Tibial artery (tissue), 4 donors: ENCODE measurements at regions not wholly inside any gene's neighbourhood (a gene's known extent, or its start where the extent isn't known, plus 50 kb on each side); places are given as distances from the start of the nearest gene placed in this dataset.
"Not testable (repeated sequence)": the region's sequence is repeated elsewhere in the genome, so short reads cannot be mapped to it uniquely, and the experiment has no call there.

Experiments
- DNase-seq, 2 donors: peaks; one replicate each; pipeline ENCODE4 v3.0.0-alpha.2; 2019
- H3K27ac ChIP-seq, 2 donors: fragments of 200-600 bp; sonication (generic) in 1 of 2; 1 replicate in 1 of 2; 2 replicates in 1 of 2; pipeline ENCODE4 v1.5.1; 2018 to 2019; ENCODE audit warnings: mild to moderate bottlenecking in 1 of 2
- H3K27me3 ChIP-seq, 2 donors: fragments of 200-600 bp; sonication (generic) in 1 of 2; one replicate each; pipeline versions ENCODE4 v1.5.1 to v1.6.0; 2016 to 2019
- H3K36me3 ChIP-seq, 3 donors: fragments of 200-600 bp; sonication (generic) in 2 of 3; one replicate each; pipeline ENCODE4 v1.5.1; 2016 to 2019; ENCODE audit warnings: mild to moderate bottlenecking in 2 of 3
- H3K4me1 ChIP-seq, 4 donors: fragments of 200-600 bp; sonication (generic) in 2 of 4; 1 replicate in 3 of 4; 2 replicates in 1 of 4; pipeline ENCODE4 v1.5.1; 2016 to 2019
- H3K4me3 ChIP-seq, 2 donors: fragments of 200-600 bp; sonication (generic) in 1 of 2; 1 replicate in 1 of 2; 2 replicates in 1 of 2; pipeline ENCODE4 v1.5.1; 2018 to 2019; ENCODE audit warnings: mild to moderate bottlenecking in 2 of 2
- H3K9me3 ChIP-seq, 3 donors: fragments of 200-600 bp; sonication (generic) in 1 of 3; one replicate each; pipeline ENCODE4 v1.5.1; 2016 to 2019
- CTCF ChIP-seq, 2 experiments: fragments of 200-600 bp in 1 of 2; fragments of 450-650 bp in 1 of 2; IDR thresholded peaks; one replicate each; pipeline ENCODE4 v1.5.1; 2017 to 2019; ENCODE audit warnings: antibody characterized with exemption in 2 of 2, mild to moderate bottlenecking in 1 of 2, moderate library complexity in 1 of 2
- intact Hi-C: fragments of 100-400 bp; cut with DNase I; formaldehyde crosslinking; loops from one replicate; pipeline ENCODE4 v1.15.0; 2023; ENCODE audit warnings: low total_unique reads

DNA sequence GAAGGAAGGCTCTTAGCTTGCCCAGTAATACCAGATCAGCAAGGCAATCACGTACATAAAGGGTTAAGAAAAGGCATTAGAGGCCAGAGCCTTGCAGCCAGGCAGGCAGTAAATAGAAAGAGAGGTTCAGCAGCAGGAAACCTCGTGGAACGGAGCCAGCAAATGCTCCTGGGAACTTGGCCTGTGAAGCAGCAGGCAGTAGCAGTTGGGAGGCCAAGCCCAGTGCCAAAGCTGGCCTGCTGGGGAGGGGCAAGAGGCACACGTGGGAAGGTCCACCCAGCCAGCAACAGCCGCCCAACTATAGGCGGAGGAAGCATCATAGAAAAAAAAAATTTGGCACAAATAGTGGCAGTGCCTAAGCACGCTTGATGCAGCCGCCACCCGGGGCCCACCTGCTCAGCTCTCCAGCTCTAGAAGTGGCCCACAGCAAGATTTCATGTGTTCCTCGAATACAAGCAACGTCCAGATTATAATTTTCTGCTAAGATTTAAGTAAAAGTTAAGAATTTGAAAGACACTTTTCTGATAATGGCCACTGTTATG is 2339.5 kb downstream of the TP53TG3F start:
- Histone ChIP-seq H3K9me3 (peaks cover 0 to 9% (median 0%) of the 10 kb centered on the region in 3 donors), H3K27me3 (no peaks in the 10 kb centered on the region), H3K4me3 (no peak overlapping the region), H3K27ac (no peak overlapping the region), H3K4me1 (no peaks in the 10 kb centered on the region), H3K36me3 (no peaks in the 10 kb centered on the region)
- no peak for DNase-seq
- TF ChIP-seq CTCF (IDR thresholded peaks at IDR 0.05): no peak
- intact Hi-C loops: no loop called here

DNA sequence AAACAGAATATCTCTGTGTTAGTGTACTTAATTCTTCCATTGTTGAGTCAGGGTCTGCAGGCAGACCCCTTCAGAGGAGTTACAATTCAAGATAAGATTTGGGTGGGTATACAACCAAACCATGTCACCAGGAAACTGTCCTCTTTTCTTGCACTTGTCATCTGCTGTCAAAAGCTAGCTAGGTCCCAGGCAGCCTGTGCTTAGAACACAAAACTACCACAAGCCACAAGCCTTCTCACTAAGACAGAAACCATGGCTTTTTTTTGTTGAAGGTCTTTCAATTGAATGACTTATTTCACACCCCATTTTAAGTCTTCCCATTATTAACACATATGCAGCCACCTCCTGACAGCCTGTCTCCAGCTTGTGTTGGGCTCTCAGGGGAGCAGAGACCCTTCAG is 2345.1 kb downstream of the TP53TG3F start:
- DNase-seq, H3K27me3 ChIP-seq, intact Hi-C loops: not testable (repeated sequence)

GRCh38 chr16:35823342-35823741 is 2363.9 kb downstream of the TP53TG3F start:
- H3K27me3 ChIP-seq: no peaks in the 10 kb centered on the region
- intact Hi-C loops: no loop called here
- DNase-seq: no peak
- peaks cover 0 to 5% (median 3%) of the 10 kb centered on the region in 3 donors for H3K9me3 ChIP-seq
- no peak overlapping the region for H3K4me3 ChIP-seq
- no peaks in the 10 kb centered on the region for H3K36me3 ChIP-seq
- no peaks in the 10 kb centered on the region for H3K4me1 ChIP-seq
- no peak for TF ChIP-seq CTCF (IDR thresholded peaks at IDR 0.05)
- H3K27ac ChIP-seq: no peak overlapping the region

More for the DNA sequence above, 2345.1 kb downstream of the TP53TG3F start:
- H3K36me3 ChIP-seq, H3K9me3 ChIP-seq, H3K27ac ChIP-seq, H3K4me1 ChIP-seq, H3K4me3 ChIP-seq: not testable (repeated sequence)

- peaks cover 0 to 10% (median 0%) of the 10 kb centered on the region in 3 donors for H3K9me3 ChIP-seq
- H3K4me1 ChIP-seq: no peaks in the 10 kb centered on the region
- TF ChIP-seq CTCF (IDR thresholded peaks at IDR 0.05): no peak
- H3K27ac ChIP-seq: no peak overlapping the region
- H3K36me3 ChIP-seq: no peaks in the 10 kb centered on the region
- DNase-seq: no peak
- H3K27me3 ChIP-seq: no peaks in the 10 kb centered on the region
- no peak overlapping the region for H3K4me3 ChIP-seq
- intact Hi-C loops: no loop called here
These were observed 2382.2 kb downstream of the TP53TG3F start for GRCh38 chr16:35841632-35842031.

- intact Hi-C loops: no loop called here
- Histone ChIP-seq H3K4me3 (no peak overlapping the region), H3K27me3 (no peaks in the 10 kb centered on the region), H3K9me3 (no peaks in the 10 kb centered on the region), H3K27ac (no peak overlapping the region), H3K36me3 (no peaks in the 10 kb centered on the region), H3K4me1 (no peaks in the 10 kb centered on the region)
- no peak for TF ChIP-seq CTCF (IDR thresholded peaks at IDR 0.05)
- no peak for DNase-seq
These were observed 2402.8 kb downstream of the TP53TG3F start for GRCh38 chr16:35862242-35862641.

DNA sequence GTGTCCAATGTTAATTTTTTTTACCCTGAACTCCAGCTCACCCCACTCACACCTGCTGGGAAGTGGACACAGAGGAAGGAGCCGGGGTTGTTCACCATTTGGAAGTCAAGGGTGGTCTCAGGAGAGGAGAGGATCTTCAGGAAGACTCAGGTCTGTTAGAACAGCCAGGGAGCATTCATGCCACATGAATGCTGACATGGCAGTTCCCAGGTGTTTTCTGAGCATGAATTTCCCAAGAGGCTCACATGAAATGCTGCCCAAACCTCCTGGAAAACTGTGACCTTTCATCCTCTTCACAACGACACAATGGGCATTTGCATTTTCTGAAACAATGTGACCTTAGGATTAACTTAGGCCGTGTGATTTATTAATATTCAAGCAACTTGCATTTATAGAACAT is 2409.2 kb downstream of the TP53TG3F start:
- Histone ChIP-seq H3K27me3 (no peaks in the 10 kb centered on the region), H3K27ac (no peak overlapping the region), H3K4me3 (no peak overlapping the region), H3K36me3 (no peaks in the 10 kb centered on the region), H3K9me3 (peaks cover 0 to 4% (median 0%) of the 10 kb centered on the region in 3 donors), H3K4me1 (no peaks in the 10 kb centered on the region)
- intact Hi-C loops: no loop called here
- DNase-seq: no peak
- TF ChIP-seq CTCF (IDR thresholded peaks at IDR 0.05): no peak
